WTC11 (cell line): ENCODE measurements at regions not wholly inside any gene's neighbourhood (a gene's known extent, or its start where the extent isn't known, plus 50 kb on each side); places are given as distances from the start of the nearest gene placed in this dataset.

Source experiments
- ATAC-seq: fragments of 200-7000 bp; cut with Tn5 transposase; 2 replicates; pipeline ENCODE4 v1.10.0; 2021; ENCODE audit warnings: mild to moderate bottlenecking, moderate library complexity
- CTCF ChIA-PET: fragments of 300-600 bp; sonication (Branson Sonifier 250); formaldehyde crosslinking; loops from one replicate; lab custom pipeline; 2021; ENCODE audit warnings: antibody characterized with exemption; lab: Charles Lee
- POLR2A ChIA-PET: fragments of 350-600 bp; sonication (Branson Sonifier 250); formaldehyde crosslinking; loops from one replicate; lab custom pipeline; 2021; ENCODE audit warnings: antibody characterized with exemption; lab: Charles Lee
- DNase-seq: peaks from one replicate; pipeline ENCODE4 v3.0.0; 2021; ENCODE audit warnings: low spot score
- H3K27ac Mint-ChIP-seq: 2 replicates; pipeline ENCODE4 v1.8.0; 2021; ENCODE audit warnings: mixed read lengths
- H3K27me3 Mint-ChIP-seq: 2 replicates; pipeline ENCODE4 v1.8.0; 2021; ENCODE audit warnings: low read depth, mild to moderate bottlenecking, moderate library complexity, mixed read lengths
- H3K36me3 Mint-ChIP-seq: 2 replicates; pipeline ENCODE4 v1.8.0; 2021; ENCODE audit warnings: mixed read lengths
- H3K4me1 Mint-ChIP-seq: 2 replicates; pipeline ENCODE4 v1.8.0; 2022; ENCODE audit warnings: mixed read lengths
- H3K4me3 Mint-ChIP-seq: 2 replicates; pipeline ENCODE4 v1.8.0; 2021; ENCODE audit warnings: mild to moderate bottlenecking, moderate library complexity, mixed read lengths
- H3K9me3 Mint-ChIP-seq: 2 replicates; pipeline ENCODE4 v1.8.0; 2021; ENCODE audit warnings: mixed read lengths
- ARID4B ChIP-seq: sonication (generic); formaldehyde crosslinking; IDR thresholded peaks from 2 replicates; pipeline ENCODE4 v1.8.0; 2023; ENCODE audit warnings: missing genetic modification reagents, mild to moderate bottlenecking, borderline replicate concordance
- ATF2 ChIP-seq: sonication (generic); formaldehyde crosslinking; IDR thresholded peaks from 2 replicates; pipeline ENCODE4 v1.8.1; 2022; ENCODE audit warnings: low read depth, missing genetic modification reagents, borderline replicate concordance
- CBFB ChIP-seq: sonication (generic); formaldehyde crosslinking; IDR thresholded peaks from 2 replicates; pipeline ENCODE4 v1.8.1; 2022; ENCODE audit warnings: mild to moderate bottlenecking, low read depth, missing genetic modification reagents
- GABPB1 ChIP-seq: sonication (generic); formaldehyde crosslinking; IDR thresholded peaks from 2 replicates; pipeline ENCODE4 v1.8.1; 2023; ENCODE audit warnings: mild to moderate bottlenecking, missing genetic modification reagents
- JAZF1 ChIP-seq: fragments of 250-450 bp; sonication (Bioruptor Pico); IDR thresholded peaks from 2 replicates; pipeline ENCODE4 v1.9.0; 2021; ENCODE audit warnings: moderate library complexity, mild to moderate bottlenecking, inconsistent platforms
- MYBL2 ChIP-seq: sonication (generic); formaldehyde crosslinking; IDR thresholded peaks from 2 replicates; pipeline ENCODE4 v1.8.1; 2023; ENCODE audit warnings: mild to moderate bottlenecking, moderate library complexity, missing genetic modification reagents
- NFATC4 ChIP-seq: fragments of 250-450 bp; sonication (Bioruptor Pico); IDR thresholded peaks from 2 replicates; pipeline ENCODE4 v1.9.0; 2021; ENCODE audit warnings: mild to moderate bottlenecking
- PREB ChIP-seq: sonication (generic); formaldehyde crosslinking; IDR thresholded peaks from 2 replicates; pipeline ENCODE4 v1.8.1; 2022; ENCODE audit warnings: mild to moderate bottlenecking, missing genetic modification reagents, moderate library complexity, borderline replicate concordance
- SMAD4 ChIP-seq: sonication (generic); formaldehyde crosslinking; IDR thresholded peaks from 2 replicates; pipeline ENCODE4 v1.8.0; 2022; ENCODE audit warnings: mild to moderate bottlenecking, missing genetic modification reagents
- SP1 ChIP-seq: sonication (generic); formaldehyde crosslinking; conservative IDR thresholded peaks from 2 replicates; pipeline ENCODE4 v1.8.1; 2022; ENCODE audit warnings: missing genetic modification reagents
- TEAD1 ChIP-seq: sonication (generic); formaldehyde crosslinking; IDR thresholded peaks from 2 replicates; pipeline ENCODE4 v1.8.0; 2022; ENCODE audit warnings: mild to moderate bottlenecking, missing genetic modification reagents
- ZNF512 ChIP-seq: sonication (generic); formaldehyde crosslinking; IDR thresholded peaks from 2 replicates; pipeline ENCODE4 v1.8.1; 2022; ENCODE audit warnings: missing genetic modification reagents, borderline replicate concordance
- TF ChIP-seq, protein P1 (sequence below): fragments of 250-450 bp; sonication (Bioruptor Pico); IDR thresholded peaks from 2 replicates; pipeline ENCODE4 v1.9.0; 2021; ENCODE audit warnings: mild to moderate bottlenecking, borderline replicate concordance
- TF ChIP-seq, protein P2 (sequence below): sonication (generic); formaldehyde crosslinking; IDR thresholded peaks from 2 replicates; pipeline ENCODE4 v1.8.1; 2023; ENCODE audit warnings: mild to moderate bottlenecking, missing genetic modification reagents
- TF ChIP-seq, protein P3 (sequence below): sonication (generic); formaldehyde crosslinking; IDR thresholded peaks from 2 replicates; pipeline ENCODE4 v1.8.0; 2022; ENCODE audit warnings: mild to moderate bottlenecking, missing genetic modification reagents

- Mint-ChIP-seq H3K27me3 (no peaks in the 10 kb centered on the region), H3K27ac (no peak overlapping the region), H3K36me3 (no peaks in the 10 kb centered on the region), H3K4me3 (no peak overlapping the region), H3K9me3 (no peaks in the 10 kb centered on the region; the same call in 1 of the 2 replicates), H3K4me1 (no peaks in the 10 kb centered on the region)
- TF ChIP-seq ARID4B (CRISPR knock-in tag) (no peak), NFATC4 (CRISPR knock-in tag) (no peak), MYBL2 (CRISPR knock-in tag) (no peak), PREB (CRISPR knock-in tag) (no peak), TEAD1 (CRISPR knock-in tag) (no peak), SP1 (no peak), SMAD4 (CRISPR knock-in tag) (no peak), ZNF512 (no peak), JAZF1 (CRISPR knock-in tag) (no peak), GABPB1 (no peak), CBFB (CRISPR knock-in tag) (no peak), ATF2 (CRISPR knock-in tag) (no peak)
- TF ChIP-seq, protein P1, sequence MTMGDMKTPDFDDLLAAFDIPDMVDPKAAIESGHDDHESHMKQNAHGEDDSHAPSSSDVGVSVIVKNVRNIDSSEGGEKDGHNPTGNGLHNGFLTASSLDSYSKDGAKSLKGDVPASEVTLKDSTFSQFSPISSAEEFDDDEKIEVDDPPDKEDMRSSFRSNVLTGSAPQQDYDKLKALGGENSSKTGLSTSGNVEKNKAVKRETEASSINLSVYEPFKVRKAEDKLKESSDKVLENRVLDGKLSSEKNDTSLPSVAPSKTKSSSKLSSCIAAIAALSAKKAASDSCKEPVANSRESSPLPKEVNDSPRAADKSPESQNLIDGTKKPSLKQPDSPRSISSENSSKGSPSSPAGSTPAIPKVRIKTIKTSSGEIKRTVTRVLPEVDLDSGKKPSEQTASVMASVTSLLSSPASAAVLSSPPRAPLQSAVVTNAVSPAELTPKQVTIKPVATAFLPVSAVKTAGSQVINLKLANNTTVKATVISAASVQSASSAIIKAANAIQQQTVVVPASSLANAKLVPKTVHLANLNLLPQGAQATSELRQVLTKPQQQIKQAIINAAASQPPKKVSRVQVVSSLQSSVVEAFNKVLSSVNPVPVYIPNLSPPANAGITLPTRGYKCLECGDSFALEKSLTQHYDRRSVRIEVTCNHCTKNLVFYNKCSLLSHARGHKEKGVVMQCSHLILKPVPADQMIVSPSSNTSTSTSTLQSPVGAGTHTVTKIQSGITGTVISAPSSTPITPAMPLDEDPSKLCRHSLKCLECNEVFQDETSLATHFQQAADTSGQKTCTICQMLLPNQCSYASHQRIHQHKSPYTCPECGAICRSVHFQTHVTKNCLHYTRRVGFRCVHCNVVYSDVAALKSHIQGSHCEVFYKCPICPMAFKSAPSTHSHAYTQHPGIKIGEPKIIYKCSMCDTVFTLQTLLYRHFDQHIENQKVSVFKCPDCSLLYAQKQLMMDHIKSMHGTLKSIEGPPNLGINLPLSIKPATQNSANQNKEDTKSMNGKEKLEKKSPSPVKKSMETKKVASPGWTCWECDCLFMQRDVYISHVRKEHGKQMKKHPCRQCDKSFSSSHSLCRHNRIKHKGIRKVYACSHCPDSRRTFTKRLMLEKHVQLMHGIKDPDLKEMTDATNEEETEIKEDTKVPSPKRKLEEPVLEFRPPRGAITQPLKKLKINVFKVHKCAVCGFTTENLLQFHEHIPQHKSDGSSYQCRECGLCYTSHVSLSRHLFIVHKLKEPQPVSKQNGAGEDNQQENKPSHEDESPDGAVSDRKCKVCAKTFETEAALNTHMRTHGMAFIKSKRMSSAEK (CRISPR knock-in tag): no peak
- TF ChIP-seq, protein P2, sequence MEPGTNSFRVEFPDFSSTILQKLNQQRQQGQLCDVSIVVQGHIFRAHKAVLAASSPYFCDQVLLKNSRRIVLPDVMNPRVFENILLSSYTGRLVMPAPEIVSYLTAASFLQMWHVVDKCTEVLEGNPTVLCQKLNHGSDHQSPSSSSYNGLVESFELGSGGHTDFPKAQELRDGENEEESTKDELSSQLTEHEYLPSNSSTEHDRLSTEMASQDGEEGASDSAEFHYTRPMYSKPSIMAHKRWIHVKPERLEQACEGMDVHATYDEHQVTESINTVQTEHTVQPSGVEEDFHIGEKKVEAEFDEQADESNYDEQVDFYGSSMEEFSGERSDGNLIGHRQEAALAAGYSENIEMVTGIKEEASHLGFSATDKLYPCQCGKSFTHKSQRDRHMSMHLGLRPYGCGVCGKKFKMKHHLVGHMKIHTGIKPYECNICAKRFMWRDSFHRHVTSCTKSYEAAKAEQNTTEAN: no peak
- TF ChIP-seq, protein P3, sequence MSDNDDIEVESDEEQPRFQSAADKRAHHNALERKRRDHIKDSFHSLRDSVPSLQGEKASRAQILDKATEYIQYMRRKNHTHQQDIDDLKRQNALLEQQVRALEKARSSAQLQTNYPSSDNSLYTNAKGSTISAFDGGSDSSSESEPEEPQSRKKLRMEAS: no peak
- ChIA-PET CTCF (no interaction called here), POLR2A (no interaction called here)
- ATAC-seq (no peak), DNase-seq (no peak)
Observed at GRCh38 chr5:18954239-18954638, 1033.8 kb downstream of the CDH18 start.
